ENCODE measurements at regions not wholly inside any gene's neighbourhood (a gene's known extent, or its start where the extent isn't known, plus 50 kb on each side); places are given as distances from the start of the nearest gene placed in this dataset.
"Not testable (repeated sequence)": the region's sequence is repeated elsewhere in the genome, so short reads cannot be mapped to it uniquely, and the experiment has no call there.

DNA sequence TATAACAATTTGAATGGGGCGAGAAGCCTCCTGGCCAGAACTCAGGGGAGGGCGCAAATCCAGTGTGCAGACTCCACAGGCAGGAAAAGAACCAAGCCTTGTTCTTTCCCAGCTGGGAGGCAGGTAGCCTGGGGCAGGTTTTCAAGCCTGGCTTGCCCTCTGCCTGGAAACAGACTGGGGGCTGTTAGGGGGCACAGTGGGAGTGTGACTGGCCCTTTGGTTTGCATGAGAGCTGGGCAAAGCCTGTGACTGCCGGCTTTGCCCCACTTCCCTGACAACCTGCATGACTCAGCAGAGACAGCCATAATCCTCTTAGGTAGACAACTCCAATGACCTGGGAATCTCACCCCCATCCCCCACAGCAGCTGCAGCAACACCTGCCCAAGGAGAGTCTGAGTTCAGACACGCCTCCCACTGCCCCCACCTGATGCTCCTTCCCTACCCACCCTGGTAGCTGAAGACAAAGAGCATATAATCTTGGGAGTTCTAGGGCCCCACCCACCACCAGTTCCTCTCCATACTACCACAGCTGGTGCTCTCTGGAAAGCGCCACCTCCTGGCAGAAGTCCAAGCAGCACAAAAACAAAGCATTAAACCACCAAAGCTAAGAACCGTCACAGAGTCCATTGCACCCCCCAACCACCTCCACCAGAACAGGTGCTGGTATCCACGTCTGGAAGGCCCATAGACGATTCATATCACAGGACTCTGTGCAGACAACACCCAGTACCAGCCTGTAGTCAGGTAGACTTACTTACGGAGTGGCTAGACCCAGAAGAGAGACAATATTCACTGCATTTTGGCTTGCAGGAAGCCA lies 402.5 kb downstream of the STK39 start:
- DNase-seq (ENCODE audit: extremely low spot score) = no peak
- TF ChIP-seq FOXA1 (IDR thresholded peaks at IDR 0.05) (no peak), L3MBTL2 (conservative IDR thresholded peaks at IDR 0.05) (no peak), HDGF (IDR thresholded peaks at IDR 0.05; ENCODE audit: borderline replicate concordance) (no peak), FOXK2 (IDR thresholded peaks at IDR 0.05) (no peak), SUZ12 (IDR thresholded peaks at IDR 0.05) (no peak), LEF1 (IDR thresholded peaks at IDR 0.05; ENCODE audit: borderline replicate concordance) (no peak), BHLHE40 (IDR thresholded peaks at IDR 0.05; ENCODE audit: borderline replicate concordance) (no peak), CTBP1 (IDR thresholded peaks at IDR 0.05; ENCODE audit: borderline replicate concordance) (no peak), FOXM1 (IDR thresholded peaks at IDR 0.05; ENCODE audit: borderline replicate concordance) (no peak), ARNT (IDR thresholded peaks at IDR 0.05) (no peak), SP1 (IDR thresholded peaks at IDR 0.05) (no peak), ELF4 (IDR thresholded peaks at IDR 0.05) (no peak)
- TF ChIP-seq, protein P1, sequence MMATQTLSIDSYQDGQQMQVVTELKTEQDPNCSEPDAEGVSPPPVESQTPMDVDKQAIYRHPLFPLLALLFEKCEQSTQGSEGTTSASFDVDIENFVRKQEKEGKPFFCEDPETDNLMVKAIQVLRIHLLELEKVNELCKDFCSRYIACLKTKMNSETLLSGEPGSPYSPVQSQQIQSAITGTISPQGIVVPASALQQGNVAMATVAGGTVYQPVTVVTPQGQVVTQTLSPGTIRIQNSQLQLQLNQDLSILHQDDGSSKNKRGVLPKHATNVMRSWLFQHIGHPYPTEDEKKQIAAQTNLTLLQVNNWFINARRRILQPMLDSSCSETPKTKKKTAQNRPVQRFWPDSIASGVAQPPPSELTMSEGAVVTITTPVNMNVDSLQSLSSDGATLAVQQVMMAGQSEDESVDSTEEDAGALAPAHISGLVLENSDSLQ (IDR thresholded peaks at IDR 0.05) = no peak
- ChIA-PET POLR2A (no interaction called here), CTCF (interaction anchor here (0.6 to 1.1 kb wide), 2 partner anchors 10 to 541 kb away, joined by 3 to 5 read pairs; no protein-coding TSS in a partner anchor)

DNA sequence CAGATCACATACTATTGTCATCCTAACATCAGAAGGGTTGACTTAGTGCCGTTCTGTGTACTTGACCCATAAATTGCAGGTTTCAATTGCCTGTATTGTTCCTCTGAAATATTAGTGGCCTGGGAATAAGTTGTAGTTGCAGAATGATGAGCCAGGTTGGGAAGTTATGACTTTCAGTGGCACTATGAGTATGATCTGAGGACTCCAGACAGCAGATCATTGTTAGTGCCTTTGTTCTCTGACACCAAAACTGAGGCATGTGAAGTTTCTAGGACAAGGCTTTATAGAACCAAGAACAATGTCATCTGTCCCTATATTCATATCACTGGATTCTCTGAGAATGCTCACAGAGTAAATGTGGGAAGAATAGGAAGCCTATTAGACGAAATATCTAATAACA lies 403.7 kb downstream of the STK39 start:
- ChIA-PET CTCF (no interaction called here), POLR2A (no interaction called here)
- TF ChIP-seq L3MBTL2 (conservative IDR thresholded peaks at IDR 0.05) = no peak
- TF ChIP-seq, protein P1 (IDR thresholded peaks at IDR 0.05) = no peak
- no peak for TF ChIP-seq ARNT (IDR thresholded peaks at IDR 0.05)
- no peak for TF ChIP-seq CTBP1 (IDR thresholded peaks at IDR 0.05; ENCODE audit: borderline replicate concordance)
- no peak for DNase-seq (ENCODE audit: extremely low spot score)

DNA sequence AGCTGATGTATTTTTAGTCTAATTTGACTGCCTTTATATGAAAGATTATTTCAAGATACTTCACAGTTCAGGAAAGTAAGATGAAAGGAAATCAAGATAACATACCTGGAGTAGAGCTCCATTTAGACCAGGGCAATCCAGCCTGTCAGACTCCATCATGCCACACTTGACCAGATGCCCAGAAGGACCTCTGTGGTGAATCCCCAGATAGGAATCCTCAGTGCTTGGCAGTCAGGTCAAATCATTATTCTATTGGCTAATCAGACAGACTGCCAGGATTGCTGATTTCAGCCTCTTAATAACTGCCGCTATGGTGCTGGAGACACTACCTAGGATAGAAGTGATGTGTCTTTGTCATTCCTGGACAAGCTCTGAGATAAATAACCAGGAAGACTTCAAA lies 404.2 kb downstream of the STK39 start:
- ChIA-PET CTCF (no interaction called here), POLR2A (no interaction called here)
- no peak for TF ChIP-seq SUZ12 (IDR thresholded peaks at IDR 0.05)
- TF ChIP-seq LEF1 (IDR thresholded peaks at IDR 0.05; ENCODE audit: borderline replicate concordance) = no peak
- TF ChIP-seq L3MBTL2 (conservative IDR thresholded peaks at IDR 0.05) = no peak
- no peak for TF ChIP-seq SP1 (IDR thresholded peaks at IDR 0.05)
- TF ChIP-seq TARDBP (IDR thresholded peaks at IDR 0.05) = no peak
- no peak for TF ChIP-seq BHLHE40 (IDR thresholded peaks at IDR 0.05; ENCODE audit: borderline replicate concordance)
- TF ChIP-seq HDGF (IDR thresholded peaks at IDR 0.05; ENCODE audit: borderline replicate concordance) = no peak
- no peak for TF ChIP-seq FOXM1 (IDR thresholded peaks at IDR 0.05; ENCODE audit: borderline replicate concordance)
- no peak for TF ChIP-seq NFRKB (IDR thresholded peaks at IDR 0.05)
- TF ChIP-seq, protein P1 (IDR thresholded peaks at IDR 0.05) = no peak
- no peak for TF ChIP-seq FOXA1 (IDR thresholded peaks at IDR 0.05)
- no peak for TF ChIP-seq FOXK2 (IDR thresholded peaks at IDR 0.05)
- DNase-seq (ENCODE audit: extremely low spot score) = no peak

DNA sequence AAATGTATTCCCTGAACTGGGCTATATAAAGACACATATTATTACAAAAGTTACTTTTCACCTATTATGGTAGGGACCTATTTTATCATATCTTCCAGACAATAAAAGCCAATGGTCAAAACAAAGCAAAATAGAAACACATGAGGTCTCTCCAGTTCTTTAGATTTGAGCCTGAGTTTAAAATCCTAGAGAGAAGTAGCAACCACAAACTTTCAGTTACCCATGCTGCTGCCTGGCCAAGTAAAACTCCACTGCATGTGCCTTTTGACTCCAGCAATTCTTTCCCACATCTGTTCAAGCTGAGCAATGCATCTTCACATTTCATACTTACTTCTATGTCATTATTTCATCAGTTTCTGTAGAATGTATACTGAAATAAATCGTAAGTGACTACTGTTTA lies 405.3 kb downstream of the STK39 start:
- CTCF ChIA-PET = no interaction called here
- no peak for DNase-seq (ENCODE audit: extremely low spot score)
- TF ChIP-seq SP1 (IDR thresholded peaks at IDR 0.05) = no peak
- no peak for TF ChIP-seq NFRKB (IDR thresholded peaks at IDR 0.05)
- TF ChIP-seq TARDBP (IDR thresholded peaks at IDR 0.05) = no peak
- no peak for TF ChIP-seq FOXM1 (IDR thresholded peaks at IDR 0.05; ENCODE audit: borderline replicate concordance)
- TF ChIP-seq, protein P1 (IDR thresholded peaks at IDR 0.05) = no peak
- TF ChIP-seq HDGF (IDR thresholded peaks at IDR 0.05; ENCODE audit: borderline replicate concordance) = no peak
- TF ChIP-seq ELF4 (IDR thresholded peaks at IDR 0.05) = no peak
- no peak for TF ChIP-seq ZNF384 (IDR thresholded peaks at IDR 0.05)
- no peak for TF ChIP-seq CTBP1 (IDR thresholded peaks at IDR 0.05; ENCODE audit: borderline replicate concordance)
- no peak for TF ChIP-seq L3MBTL2 (conservative IDR thresholded peaks at IDR 0.05)
- TF ChIP-seq ARNT (IDR thresholded peaks at IDR 0.05) = no peak
- TF ChIP-seq LEF1 (IDR thresholded peaks at IDR 0.05; ENCODE audit: borderline replicate concordance) = no peak
- TF ChIP-seq BHLHE40 (IDR thresholded peaks at IDR 0.05; ENCODE audit: borderline replicate concordance) = no peak
- no peak for TF ChIP-seq FOXK2 (IDR thresholded peaks at IDR 0.05)
- TF ChIP-seq SUZ12 (IDR thresholded peaks at IDR 0.05) = no peak
- TF ChIP-seq FOXA1 (IDR thresholded peaks at IDR 0.05) = no peak
- POLR2A ChIA-PET = no interaction called here

DNA sequence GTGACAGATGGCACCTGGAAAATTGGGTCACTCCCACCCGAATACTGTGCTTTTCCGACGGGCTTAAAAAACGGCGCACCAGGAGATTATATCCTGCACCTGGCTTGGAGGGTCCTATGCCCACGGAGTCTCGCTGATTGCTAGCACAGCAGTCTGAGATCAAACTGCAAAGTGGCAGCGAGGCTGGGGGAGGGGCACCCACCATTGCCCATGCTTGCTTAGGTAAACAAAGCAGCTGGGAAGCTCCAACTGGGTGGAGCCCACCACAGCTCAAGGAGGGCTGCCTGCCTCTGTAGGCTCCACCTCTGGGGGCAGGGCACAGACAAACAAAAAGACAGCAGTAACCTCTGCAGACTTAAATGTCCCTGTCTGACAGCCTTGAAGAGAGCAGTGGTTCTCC lies 412.1 kb downstream of the STK39 start:
- DNase-seq (ENCODE audit: extremely low spot score); CTCF ChIA-PET; POLR2A ChIA-PET: not testable (repeated sequence)

DNA sequence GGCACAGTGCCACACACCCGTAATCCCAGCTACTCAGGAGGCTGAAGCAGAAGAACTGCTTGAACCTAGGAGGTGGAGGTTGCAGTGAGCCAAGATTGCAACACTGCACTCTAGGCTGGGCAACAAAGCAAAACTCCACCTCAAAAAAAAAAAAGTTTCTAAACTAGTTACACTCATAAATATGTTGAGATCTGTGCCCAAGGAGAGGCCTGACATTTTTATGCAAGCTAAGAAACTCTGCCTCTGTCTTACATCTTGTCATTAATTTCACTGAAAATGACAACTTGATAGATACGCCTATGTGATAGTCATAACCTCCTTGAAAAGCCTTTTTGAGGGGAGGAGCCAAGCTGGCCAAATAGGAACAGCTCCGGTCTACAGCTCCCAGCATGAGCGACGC lies 412.7 kb downstream of the STK39 start:
- DNase-seq (ENCODE audit: extremely low spot score) = no peak
- ChIA-PET CTCF (interaction anchor here (0.7 kb wide), 1 partner anchor 61 kb away, joined by 3 read pairs; no protein-coding TSS in a partner anchor), POLR2A (no interaction called here)
- TF ChIP-seq, protein P1 (IDR thresholded peaks at IDR 0.05) = no peak
- TF ChIP-seq LEF1 (IDR thresholded peaks at IDR 0.05; ENCODE audit: borderline replicate concordance) (no peak), ZNF384 (IDR thresholded peaks at IDR 0.05) (no peak), ARNT (IDR thresholded peaks at IDR 0.05) (no peak)
